MG63 (cell line): ENCODE measurements at regions not wholly inside any gene's neighbourhood (a gene's known extent, or its start where the extent isn't known, plus 50 kb on each side); places are given as distances from the start of the nearest gene placed in this dataset.

Experiments
- DNase-seq: peaks from one replicate; pipeline ENCODE4 v3.0.0-alpha.2; 2020
- H3K27me3 ChIP-seq: fragments of 250-450 bp; sonication (Bioruptor Pico); 2 replicates; pipeline ENCODE4 v1.5.1; 2020; ENCODE audit warnings: mild to moderate bottlenecking, moderate library complexity
- H3K36me3 ChIP-seq: fragments of 250-450 bp; sonication (Bioruptor Pico); 2 replicates; pipeline ENCODE4 v1.5.1; 2020; ENCODE audit warnings: mild to moderate bottlenecking, moderate library complexity
- H3K4me3 ChIP-seq: fragments of 250-450 bp; sonication (Bioruptor Pico); 2 replicates; pipeline ENCODE4 v1.5.1; 2020; ENCODE audit warnings: mild to moderate bottlenecking, moderate library complexity
- H3K9me3 ChIP-seq: fragments of 250-450 bp; sonication (Bioruptor Pico); 2 replicates; pipeline ENCODE4 v1.5.1; 2020; ENCODE audit warnings: mild to moderate bottlenecking, moderate library complexity

DNA sequence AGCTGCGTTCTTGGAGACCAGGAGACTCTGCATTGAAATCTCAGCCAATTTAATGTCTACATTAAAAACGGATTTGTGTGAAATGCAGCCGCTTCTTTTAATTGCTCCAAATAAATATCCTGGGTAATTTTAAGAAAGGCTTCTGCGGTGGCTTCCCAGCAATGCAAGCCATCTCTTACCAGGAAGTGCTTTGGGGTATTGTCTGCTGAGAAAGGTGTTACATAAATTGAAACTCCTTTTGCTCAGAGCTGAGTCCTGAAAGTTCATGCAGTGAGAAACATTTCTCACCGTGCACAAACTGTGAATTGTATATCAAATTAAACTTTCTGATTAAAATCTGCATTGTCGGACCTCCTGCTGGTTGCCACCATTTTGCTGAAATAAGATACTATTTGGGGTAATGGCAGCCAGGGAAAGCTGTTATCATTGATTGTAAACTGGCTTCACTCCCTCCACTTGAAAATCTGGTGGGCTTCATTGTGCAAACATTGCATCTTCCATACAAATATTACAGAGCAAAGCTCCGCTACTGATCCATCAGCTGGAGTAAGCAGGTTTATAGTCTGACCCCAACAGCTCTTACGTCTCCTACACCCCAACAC is 59.5 kb downstream of the ZIC5 start:
- DNase-seq: no peak
- Histone ChIP-seq H3K36me3 (no peaks in the 10 kb centered on the region), H3K4me3 (no peak overlapping the region), H3K27me3 (no peaks in the 10 kb centered on the region), H3K9me3 (no peaks in the 10 kb centered on the region)

DNA sequence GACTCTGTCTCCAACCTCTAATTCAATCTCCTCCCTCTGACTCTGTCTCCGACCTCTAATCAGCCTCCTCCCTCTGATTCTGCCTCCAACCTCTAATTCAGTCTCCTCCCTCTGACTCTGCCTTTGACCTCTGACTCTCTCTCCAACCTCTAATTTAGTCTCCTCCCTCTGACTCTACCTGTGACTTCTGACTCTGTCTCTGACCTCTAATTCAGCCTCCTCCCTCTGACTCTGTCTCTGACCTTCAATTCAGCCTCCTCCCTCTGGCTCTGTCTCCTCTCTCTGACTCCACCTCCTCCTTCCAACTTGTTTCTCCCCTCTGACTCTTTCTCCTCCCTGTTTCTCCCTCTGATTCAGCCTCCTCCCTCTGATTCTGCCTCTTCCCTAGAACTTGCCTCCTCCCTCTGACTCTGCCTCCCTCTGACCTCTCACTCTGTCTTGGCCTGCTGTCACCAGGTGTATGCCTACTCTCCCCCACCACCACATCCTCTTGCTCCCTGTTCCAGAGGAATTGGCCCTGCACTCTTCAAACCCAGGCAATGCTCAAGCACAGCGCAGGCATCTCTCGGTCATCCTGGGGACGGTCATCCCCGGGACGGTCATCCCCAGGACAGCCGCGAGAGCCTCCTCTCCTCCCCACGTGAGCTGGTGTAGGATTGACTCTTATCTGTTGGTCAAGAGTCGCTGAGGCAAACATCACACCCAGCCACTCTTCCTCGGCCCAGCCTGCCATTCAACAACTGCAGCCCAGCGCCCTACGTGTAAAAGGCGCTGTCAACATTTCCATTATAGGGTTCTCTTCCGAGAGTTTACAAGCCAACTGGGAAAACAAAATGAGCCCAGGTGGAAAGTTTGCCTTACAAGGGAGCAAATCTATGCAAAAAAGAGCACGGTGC is 60.2 kb downstream of the ZIC5 start:
- no peaks in the 10 kb centered on the region for H3K27me3 ChIP-seq

DNA sequence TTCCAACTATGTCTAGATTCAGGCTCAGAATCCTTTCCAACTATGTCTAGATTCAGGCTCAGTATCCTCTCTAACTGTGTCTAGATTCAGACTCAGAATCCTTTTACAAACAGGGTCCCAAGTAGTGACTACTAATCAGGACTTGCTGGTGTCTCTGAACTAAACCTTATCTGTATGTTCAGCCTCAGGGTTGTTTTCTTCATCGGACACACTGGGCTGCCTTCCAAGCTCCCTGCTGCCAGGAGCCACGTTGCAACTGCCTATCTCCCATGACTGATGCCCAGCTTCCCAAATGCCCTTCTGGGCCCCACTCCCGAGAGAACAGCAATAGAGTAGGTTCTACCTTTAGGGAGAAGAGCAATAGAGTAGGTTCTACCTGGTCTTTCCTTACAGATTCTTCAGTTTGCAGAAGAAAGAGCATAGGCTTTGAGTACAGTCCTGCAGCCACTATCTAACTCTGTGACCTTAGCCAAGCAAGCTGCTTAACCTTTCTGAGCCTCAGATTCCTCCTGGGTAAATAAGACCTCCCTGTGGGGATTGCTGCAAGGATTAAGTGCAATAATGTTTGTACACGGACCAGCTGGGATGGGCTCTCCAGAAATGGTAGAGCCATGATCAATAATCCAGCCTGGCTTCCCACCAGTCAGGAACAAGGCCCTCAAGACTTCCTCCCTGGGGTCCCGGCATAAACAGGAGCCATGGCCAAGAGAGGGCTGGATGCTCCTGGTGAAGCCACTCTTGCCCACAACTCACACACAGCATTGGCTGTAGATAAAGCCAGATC is 61.5 kb downstream of the ZIC5 start:
- no peaks in the 10 kb centered on the region for H3K27me3 ChIP-seq
- H3K4me3 ChIP-seq: no peak overlapping the region
- peak; percentile 73 for DNase-seq
- H3K9me3 ChIP-seq: no peaks in the 10 kb centered on the region
- no peaks in the 10 kb centered on the region for H3K36me3 ChIP-seq

More for the DNA sequence above, 60.2 kb downstream of the ZIC5 start:
- Histone ChIP-seq H3K9me3 (no peaks in the 10 kb centered on the region), H3K36me3 (no peaks in the 10 kb centered on the region), H3K4me3 (no peak overlapping the region)
- DNase-seq: no peak

DNA sequence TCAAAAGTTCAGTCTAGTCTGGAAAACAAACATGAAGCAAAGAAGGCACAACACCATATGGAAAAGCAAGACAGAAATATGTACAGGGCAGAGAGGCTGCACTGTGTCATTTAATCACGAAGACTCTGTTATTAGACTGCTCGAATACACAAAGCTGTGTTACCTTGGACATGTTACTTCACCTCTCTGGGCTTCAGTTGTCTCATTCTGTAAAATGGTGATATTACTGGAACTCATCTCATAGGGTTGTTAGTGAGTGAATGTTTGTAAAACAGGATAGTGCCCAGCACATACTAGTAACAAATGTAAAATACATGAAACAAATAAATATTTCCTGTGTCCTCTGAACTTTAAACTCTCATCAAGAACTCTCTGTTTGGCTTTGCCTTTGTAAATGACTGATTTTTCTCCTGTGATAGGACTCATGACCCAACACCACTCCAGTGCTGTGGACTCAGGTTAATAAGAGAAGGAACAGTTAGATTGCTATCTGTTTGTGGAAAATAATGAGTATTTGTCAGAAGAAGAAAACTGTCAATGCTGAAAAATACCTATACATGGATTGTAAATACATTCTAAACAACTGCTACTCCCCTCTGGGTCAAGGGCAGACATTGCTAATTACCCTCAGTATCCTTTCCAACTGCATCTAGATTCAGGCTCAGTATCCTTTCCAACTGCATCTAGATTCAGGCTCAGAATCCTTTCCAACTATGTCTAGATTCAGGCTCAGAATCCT is 62.3 kb downstream of the ZIC5 start:
- DNase-seq: no peak
- no peak overlapping the region for H3K4me3 ChIP-seq
- no peaks in the 10 kb centered on the region for H3K27me3 ChIP-seq
- H3K36me3 ChIP-seq: no peaks in the 10 kb centered on the region
- no peaks in the 10 kb centered on the region for H3K9me3 ChIP-seq

DNA sequence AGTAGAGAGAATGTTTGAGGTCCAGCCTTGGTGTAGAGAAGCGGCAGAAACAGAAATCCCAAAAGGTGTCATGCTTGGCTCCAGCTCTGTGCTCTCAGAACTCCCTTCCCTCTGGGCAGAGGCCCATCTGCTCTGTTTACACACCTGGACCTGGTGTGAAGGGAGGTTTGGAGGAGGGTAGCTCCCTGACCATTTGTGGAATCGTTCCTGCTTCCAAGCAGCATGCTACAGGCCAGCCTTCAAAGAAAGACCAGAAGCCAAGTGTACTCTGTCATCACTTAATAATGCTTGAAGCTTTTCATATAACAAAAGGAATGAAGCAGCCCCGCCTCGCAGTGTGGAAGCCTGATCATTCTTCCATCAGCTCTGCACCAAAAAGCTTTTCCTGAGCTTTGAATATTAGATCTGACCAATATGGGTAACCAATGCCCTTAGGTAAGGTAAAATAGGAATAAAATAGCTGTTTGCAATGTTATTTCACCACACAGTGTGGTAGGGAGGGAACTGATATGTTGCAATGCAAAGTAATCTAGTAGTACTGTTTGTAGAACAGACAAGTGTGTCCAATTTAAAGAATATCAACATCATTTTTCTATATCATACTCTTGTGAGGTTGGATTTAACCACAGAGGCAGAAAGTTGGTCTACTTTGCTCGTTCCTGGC is 63.3 kb downstream of the ZIC5 start:
- no peaks in the 10 kb centered on the region for H3K36me3 ChIP-seq
- peak; percentile 60 for DNase-seq
- no peak overlapping the region for H3K4me3 ChIP-seq
- H3K9me3 ChIP-seq: no peaks in the 10 kb centered on the region
- no peaks in the 10 kb centered on the region for H3K27me3 ChIP-seq

DNA sequence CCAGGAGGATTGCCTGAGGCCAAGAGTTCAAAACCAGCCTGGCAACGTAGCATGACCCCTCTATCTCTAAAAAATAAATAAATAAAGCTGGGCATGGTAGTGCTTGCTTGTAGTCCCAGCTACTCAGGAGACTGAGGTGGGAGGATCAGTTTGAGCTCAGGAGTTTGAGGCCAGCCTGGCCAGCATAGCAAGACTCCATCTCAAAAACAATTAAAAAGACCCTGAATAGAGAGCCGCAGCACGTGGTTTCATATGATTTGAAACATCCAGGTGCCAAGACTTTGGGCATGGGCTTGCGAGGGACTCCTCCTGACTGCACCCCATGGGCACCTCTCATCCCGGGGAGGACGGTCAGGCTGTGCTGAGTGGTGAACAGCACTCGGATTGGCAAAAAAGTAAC is 63.9 kb downstream of the ZIC5 start:
- no peak overlapping the region for H3K4me3 ChIP-seq
- no peak for DNase-seq
- H3K36me3 ChIP-seq: no peaks in the 10 kb centered on the region
- no peaks in the 10 kb centered on the region for H3K27me3 ChIP-seq
- H3K9me3 ChIP-seq: no peaks in the 10 kb centered on the region

DNA sequence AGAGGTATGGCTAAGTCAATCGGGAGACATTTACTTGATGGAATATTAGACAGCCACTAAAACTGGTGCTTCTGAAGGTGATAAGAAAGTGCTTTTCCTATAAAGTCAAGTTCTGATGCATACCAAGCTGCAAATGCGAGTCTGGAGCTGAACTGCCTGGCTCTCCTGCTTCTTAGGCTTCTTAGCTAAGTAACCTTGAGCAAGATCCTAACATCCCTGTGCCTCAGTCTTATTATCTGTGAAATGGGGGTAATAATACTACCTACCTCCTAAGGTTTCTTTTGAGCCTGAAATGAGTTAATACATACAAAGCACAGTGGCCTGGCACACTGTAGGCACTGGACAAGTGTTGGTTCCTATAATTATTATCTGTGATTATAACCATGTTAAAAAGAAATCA is 64.5 kb downstream of the ZIC5 start:
- H3K27me3 ChIP-seq: no peaks in the 10 kb centered on the region
- no peaks in the 10 kb centered on the region for H3K9me3 ChIP-seq
- H3K4me3 ChIP-seq: no peak overlapping the region
- no peak for DNase-seq
- no peaks in the 10 kb centered on the region for H3K36me3 ChIP-seq

DNA sequence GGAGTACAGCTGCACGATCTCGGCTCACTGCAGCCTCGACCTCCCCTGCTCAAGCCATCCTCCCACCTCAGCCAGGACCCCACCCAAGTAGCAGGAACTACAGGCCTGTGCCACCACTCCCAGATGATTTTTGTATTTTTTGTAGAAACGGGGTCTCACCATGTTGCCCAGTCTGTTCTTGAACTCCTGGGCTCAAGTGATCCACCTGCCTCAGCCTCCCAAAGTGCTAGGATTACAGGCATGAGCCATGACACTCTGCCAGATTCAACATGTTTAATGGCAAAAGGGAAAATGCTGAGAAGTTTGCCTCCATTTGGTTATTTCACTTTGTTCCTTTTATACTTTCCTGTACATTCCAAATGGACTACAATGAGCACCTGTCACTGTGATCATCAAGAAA is 65.8 kb downstream of the ZIC5 start:
- no peaks in the 10 kb centered on the region for H3K9me3 ChIP-seq
- no peak for DNase-seq
- H3K4me3 ChIP-seq: no peak overlapping the region
- no peaks in the 10 kb centered on the region for H3K27me3 ChIP-seq
- H3K36me3 ChIP-seq: no peaks in the 10 kb centered on the region

DNA sequence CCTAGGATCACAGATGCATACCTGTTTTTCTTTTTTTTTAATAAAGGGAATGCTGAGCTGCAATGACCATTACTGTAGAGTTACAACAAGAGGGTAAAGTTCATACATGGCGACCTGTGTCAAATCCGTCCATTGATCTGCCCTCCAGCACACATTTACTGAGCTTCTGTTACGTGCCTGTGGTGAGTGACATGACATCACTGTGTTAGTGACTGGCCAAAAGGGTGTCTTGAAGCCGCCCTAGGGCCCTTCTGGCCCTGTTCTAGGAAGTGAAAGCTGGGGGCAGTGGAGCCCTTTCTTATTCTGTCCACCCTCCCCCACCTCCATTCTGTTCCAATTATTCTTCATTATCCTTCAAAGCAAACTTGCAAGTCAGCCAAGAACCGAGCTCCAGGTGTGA is 66.3 kb downstream of the ZIC5 start:
- H3K27me3 ChIP-seq: no peaks in the 10 kb centered on the region
- no peak for DNase-seq
- no peaks in the 10 kb centered on the region for H3K36me3 ChIP-seq
- H3K4me3 ChIP-seq: no peak overlapping the region
- no peaks in the 10 kb centered on the region for H3K9me3 ChIP-seq

DNA sequence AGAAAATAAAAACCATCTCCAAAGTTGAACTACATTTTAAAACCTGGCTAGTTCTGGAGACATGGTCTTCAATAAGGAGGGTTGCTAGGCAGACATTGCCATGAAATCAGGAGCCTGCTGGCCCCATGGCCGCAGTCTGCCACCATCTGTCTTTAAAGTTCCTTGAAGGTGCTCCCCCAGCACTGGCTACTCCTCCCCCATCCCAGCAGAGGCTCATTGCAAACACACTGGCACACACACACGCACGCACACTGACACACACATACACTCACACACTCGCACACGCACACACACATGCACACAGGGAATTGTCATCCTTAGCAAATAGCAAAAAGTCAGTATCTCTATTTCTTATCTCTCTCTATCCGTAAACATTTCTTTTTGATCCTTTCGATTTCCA is 68.4 kb downstream of the ZIC5 start:
- Histone ChIP-seq H3K27me3 (no peaks in the 10 kb centered on the region), H3K9me3 (no peaks in the 10 kb centered on the region), H3K4me3 (no peak overlapping the region), H3K36me3 (no peaks in the 10 kb centered on the region)
- DNase-seq: no peak

DNA sequence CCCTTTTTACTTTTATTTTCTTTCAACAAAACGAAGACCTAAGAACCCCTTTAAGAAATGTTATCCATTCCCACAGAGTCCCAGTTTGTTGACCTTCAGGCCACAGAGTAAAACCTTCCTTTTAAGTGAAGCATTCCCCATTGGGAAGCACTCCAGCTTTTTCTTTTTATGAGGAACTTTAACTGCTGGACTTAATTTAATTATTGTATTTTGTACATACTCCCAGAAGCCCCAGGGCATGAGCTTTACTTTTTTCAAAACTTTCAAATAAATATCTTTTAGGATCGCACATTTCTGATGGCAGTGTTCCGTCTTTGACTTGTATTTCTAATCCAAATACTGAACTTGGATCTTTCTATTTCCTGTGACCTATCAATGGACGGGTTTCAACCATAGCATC is 68.9 kb downstream of the ZIC5 start:
- Histone ChIP-seq H3K36me3 (no peaks in the 10 kb centered on the region), H3K27me3 (no peaks in the 10 kb centered on the region), H3K9me3 (no peaks in the 10 kb centered on the region), H3K4me3 (no peak overlapping the region)
- no peak for DNase-seq

DNA sequence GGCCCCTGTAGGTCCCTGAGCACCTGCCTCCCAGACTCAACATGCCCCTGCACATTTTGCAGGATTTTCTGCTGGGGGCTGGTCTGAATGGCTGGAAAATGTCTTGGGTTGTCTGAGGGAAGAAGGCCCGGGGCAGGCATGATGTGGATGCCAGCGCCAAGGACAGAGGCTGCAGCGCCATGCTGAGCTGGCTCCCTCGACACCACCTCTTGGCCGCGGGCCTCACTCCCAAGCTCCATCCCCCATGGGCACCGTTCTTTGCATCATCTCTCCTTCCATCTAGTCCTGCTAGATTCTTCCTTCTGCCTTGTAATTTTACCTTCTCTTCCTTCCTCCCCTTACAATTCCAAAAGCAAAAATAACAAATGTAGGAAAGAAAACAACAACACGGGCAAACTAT is 70.6 kb downstream of the ZIC5 start:
- DNase-seq: no peak
- Histone ChIP-seq H3K9me3 (no peaks in the 10 kb centered on the region), H3K4me3 (no peak overlapping the region), H3K27me3 (no peaks in the 10 kb centered on the region), H3K36me3 (no peaks in the 10 kb centered on the region)

DNA sequence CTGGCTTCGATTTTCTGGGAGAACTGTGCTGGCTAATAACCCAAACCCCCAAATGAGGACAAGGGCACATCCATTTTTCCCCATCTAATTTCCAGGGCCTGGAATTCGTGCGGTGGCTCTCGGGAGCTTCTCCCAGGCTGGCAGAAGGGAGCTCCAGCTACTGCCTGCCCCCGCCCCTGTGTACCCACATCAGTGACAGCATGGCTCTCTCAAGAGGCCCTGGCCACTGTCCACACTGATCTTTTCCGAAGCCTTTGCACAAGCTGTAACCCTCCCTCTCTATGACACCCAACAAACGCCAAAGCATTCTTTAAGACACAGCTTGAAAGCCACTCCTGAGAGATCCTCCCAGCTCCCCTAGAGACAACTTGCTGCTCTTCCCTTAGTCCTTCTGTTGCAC is 73.1 kb downstream of the ZIC5 start:
- H3K36me3 ChIP-seq: no peaks in the 10 kb centered on the region
- no peak overlapping the region for H3K4me3 ChIP-seq
- no peaks in the 10 kb centered on the region for H3K27me3 ChIP-seq
- no peaks in the 10 kb centered on the region for H3K9me3 ChIP-seq
- no peak for DNase-seq

DNA sequence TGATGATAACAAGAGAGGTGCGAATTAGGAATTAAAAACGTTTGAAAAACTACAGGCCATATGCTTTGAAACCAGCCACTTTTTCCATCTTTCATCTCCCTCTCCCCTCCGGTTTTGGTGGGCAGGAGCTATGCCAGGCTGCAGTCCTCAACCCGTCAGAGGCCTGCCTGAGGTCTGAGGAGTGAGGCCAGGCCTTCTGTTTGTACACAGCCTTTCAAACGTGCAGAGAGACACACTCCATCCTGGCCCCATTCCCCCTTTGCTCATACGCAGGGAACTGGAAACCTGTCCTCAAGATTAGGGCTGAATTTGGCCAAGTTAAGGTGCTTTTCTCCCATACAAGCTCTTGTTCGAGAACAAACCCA is 74.5 kb downstream of the ZIC5 start:
- H3K4me3 ChIP-seq: no peak overlapping the region
- no peaks in the 10 kb centered on the region for H3K36me3 ChIP-seq
- H3K9me3 ChIP-seq: no peaks in the 10 kb centered on the region
- DNase-seq: no peak
- H3K27me3 ChIP-seq: no peaks in the 10 kb centered on the region

DNA sequence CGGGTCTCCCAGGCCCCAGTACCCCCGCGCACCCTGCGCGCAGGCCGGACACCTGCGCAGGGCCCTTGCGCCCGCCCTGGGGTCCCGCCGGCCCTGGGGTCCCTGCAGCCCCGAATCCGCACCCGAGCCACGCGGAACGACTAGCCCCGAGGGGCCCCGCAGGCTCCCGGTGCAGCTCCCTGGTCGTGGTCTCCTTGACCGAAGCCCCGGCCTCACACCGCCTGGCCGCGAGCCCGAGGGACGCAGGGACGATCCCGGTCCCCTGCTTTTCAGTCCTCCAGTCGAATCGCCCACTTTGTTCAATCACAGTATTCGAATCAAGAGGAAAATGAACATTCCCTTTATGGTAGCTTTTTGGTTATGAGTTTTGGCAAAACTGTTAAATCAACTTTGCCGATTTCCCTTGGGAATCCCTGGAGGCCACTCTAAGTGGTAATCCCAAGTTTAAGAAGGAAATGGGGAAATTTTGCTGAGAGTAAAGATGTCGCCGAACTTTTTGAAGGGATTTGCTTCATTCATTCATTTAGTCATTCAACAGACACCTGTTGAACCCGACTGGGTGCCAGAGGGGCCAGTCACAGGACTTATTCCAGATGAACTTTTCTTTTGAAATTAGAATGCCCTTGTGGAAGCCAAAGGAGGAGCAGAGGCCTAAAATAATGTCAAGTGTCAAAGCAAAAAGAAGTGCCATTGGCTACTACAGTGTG is 75.0 kb downstream of the ZIC5 start:
- H3K9me3 ChIP-seq: no peaks in the 10 kb centered on the region
- DNase-seq: no peak
- H3K36me3 ChIP-seq: no peaks in the 10 kb centered on the region
- H3K27me3 ChIP-seq: no peaks in the 10 kb centered on the region
- H3K4me3 ChIP-seq: no peak overlapping the region
